GM20000 (cell line): ENCODE measurements at regions not wholly inside any gene's neighbourhood (a gene's known extent, or its start where the extent isn't known, plus 50 kb on each side); places are given as distances from the start of the nearest gene placed in this dataset.

Source experiments
- DNase-seq: peaks from one replicate; pipeline ENCODE4 v3.0.0; 2012; ENCODE audit warnings: low spot score
- TF ChIP-seq, protein P1 (sequence below): IDR thresholded peaks from 2 replicates; pipeline ENCODE4 v1.5.1; 2012; ENCODE audit warnings: mild to moderate bottlenecking, control low read depth; ENCODE audit errors: extremely low read depth, missing control alignments

DNA sequence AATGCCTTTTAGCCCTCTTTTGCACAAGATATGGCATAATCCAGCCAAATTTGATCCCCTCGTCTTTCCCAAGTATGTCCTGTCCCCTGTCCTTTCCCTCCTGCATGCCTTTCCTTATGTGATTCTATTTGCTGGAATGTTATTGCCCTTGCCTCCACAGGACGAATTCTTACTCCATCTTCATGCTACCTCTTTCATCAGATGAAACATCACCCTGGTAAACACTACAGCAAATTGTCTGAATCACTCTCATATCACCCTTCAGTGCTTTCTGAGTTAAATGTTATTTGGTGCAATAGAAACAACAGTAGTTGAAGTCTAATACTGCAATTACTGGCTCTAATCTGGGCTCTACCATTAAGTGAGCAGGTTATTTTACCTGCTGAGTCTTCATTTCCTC lies 52.2 kb upstream of the FAT1 start:
- no peak for DNase-seq
- TF ChIP-seq, protein P1, sequence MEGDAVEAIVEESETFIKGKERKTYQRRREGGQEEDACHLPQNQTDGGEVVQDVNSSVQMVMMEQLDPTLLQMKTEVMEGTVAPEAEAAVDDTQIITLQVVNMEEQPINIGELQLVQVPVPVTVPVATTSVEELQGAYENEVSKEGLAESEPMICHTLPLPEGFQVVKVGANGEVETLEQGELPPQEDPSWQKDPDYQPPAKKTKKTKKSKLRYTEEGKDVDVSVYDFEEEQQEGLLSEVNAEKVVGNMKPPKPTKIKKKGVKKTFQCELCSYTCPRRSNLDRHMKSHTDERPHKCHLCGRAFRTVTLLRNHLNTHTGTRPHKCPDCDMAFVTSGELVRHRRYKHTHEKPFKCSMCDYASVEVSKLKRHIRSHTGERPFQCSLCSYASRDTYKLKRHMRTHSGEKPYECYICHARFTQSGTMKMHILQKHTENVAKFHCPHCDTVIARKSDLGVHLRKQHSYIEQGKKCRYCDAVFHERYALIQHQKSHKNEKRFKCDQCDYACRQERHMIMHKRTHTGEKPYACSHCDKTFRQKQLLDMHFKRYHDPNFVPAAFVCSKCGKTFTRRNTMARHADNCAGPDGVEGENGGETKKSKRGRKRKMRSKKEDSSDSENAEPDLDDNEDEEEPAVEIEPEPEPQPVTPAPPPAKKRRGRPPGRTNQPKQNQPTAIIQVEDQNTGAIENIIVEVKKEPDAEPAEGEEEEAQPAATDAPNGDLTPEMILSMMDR: no peak

DNA sequence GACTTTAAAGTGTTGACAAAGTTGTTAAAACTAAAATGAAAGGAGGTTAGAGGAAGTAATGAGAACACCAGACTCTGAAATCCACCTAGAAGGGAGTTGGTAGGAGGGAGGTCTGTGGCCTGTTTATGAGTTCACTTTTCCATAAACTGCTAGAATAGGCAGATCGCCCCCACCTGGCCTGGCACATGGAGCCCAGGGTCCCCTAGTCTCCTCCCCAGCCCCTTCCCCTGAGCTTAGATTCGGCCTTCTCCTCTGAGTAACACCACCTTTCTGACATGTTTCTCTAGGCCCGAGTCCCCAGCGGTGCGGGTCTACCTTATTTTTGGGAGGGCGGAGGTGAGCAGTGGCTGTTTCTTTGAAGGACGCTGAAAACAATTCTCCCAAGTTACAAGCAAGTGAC lies 54.5 kb upstream of the FAT1 start:
- no peak for DNase-seq

DNA sequence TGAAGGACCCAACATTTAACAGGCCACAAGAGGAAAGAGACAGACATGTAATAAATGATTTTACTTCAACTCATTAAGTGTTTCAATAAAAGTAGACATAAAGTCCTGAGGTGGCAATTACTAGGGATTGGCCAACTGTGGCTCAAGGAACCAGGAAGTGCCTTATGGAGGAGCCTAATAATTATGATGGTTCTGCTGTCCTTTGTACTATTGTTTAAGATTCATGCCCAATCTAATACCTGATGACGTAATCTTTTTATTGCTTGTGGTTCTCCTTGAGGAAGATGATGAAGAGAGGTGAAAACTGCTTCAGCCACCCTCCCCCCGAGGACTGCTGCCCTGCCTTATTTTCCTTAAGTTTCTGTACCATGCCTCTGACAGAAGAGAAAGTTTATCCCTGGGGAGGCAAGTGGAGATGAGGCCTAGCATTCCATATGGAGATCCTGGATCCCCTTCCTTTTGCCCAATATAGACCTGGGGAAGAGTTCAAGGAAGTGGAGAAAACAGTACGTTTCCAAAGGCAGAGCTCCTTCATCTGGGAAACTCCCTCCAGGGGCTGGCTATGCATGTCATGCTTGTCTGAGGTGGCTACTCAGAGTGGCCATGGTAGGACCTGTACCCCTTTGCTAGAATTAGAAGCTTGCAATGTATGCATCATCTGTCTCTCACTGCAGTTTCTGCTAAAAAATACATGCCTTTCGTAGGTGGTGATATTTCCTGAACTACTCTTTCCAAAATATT lies 56.8 kb upstream of the FAT1 start:
- TF ChIP-seq, protein P1: no peak
- no peak for DNase-seq

More for the DNA sequence above, 54.5 kb upstream of the FAT1 start:
- TF ChIP-seq, protein P1: no peak

DNA sequence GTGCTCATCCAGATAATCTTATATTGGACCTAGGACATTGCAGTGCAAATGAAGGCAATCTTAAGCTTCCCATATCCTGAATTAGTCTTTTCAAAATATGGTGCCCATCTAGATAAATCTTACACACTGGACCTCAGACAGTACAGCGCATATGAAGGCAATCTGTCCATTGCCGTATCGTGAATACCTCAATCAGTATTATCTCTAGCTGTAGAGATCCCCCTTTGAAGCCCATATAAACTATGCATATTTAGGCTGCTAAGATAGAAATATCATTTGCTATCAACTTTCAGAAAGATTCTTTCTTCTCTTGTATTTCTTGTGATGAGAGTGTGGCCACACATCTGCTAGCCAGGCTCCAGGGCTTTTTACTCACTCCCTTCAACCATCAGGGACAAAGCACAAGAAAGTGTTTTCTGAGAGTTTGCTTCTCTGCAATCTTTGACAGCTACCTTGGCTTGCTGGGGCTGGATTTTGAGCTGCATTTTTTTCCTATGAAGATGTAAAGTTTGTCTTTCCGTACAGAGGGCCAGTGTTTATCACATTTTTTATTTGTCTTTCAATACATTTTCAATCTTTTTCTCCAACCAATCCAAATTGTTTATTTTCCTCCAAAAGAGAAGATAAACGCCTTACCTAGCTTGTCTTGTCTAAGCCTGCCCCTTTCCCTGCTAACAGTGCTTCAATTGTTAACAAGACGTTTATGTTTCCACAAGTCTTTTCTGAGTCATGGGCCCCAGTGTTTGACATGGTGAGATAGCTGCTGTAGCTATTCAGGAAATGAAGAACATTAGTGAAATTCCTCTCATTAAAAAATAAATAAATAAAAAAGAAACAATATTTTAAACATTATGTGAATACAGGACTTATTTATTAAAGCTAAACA lies 57.6 kb upstream of the FAT1 start:
- no peak for DNase-seq
- TF ChIP-seq, protein P1: no peak

DNA sequence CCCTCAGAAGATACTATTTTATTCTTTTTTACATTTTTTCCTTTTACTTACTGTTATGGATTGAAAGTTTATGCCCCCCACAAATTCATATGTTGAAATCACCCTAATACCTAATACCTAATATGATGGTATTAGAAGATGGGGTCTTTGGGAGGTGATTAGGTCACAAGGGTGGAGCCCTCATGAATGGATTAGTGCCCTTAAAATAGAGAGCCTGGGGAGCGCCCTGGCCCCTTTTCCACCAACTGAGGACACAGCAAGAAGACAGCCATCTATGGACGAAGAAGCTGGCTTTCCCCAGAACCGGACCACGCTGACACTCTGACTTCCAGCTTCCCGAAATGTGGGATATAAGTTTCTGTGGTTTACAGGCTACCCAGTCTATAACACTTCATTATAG lies 58.6 kb upstream of the FAT1 start:
- no peak for DNase-seq
- TF ChIP-seq, protein P1: no peak

DNA sequence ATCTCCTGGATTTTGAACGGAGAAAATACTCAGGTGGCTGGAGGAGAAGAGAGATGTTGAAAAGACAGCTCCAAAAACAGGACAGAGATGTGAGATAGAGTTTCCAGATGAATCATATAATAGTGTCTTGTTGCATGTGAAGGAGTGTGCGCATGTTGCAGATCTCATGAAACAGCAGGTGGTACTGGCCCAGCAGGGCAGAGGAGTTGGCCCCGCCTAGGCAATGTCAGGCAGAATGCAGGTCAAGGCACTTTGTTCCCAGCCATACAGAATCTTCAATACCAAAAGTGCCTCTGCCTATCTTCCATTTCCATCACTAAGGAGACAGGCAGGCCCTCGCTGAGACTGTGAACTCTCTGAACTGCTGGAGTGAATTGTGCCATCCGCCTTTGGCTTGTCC lies 63.9 kb upstream of the FAT1 start:
- DNase-seq: no peak
- TF ChIP-seq, protein P1: no peak

DNA sequence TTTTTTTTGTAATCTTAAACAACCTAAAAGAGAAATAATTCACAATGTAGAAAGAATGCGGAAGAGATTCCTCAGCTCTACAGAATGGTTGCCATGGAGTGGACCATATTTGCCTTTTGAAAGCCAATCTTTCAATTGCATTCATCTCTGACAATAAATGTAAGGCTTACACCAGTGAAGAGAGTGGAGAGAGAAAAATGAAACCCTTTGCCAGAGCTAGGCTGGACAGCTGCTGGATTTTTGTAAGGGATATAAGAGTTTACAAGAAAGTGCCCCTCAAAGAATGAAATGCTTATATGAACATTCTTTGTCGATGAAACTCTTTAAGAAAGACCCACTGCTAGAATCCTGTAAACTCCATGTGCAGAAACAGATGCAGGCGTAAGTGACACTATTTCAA lies 66.0 kb upstream of the FAT1 start:
- TF ChIP-seq, protein P1: no peak
- no peak for DNase-seq
